HepG2 (cell line): ENCODE measurements at regions not wholly inside any gene's neighbourhood (a gene's known extent, or its start where the extent isn't known, plus 50 kb on each side); places are given as distances from the start of the nearest gene placed in this dataset.

ENCODE experiments used
- EED ChIP-seq: sonication (generic); formaldehyde crosslinking; IDR thresholded peaks from 2 replicates; pipeline ENCODE4 v1.5.0; 2020; ENCODE audit warnings: mild to moderate bottlenecking, missing genetic modification reagents
- EP300 ChIP-seq, 3 experiments: sonication (generic) in 1 of 3; formaldehyde crosslinking in 1 of 3; IDR thresholded peaks; 2 replicates each; pipeline versions ENCODE4 v1.5.1 to v1.6.1; 2011 to 2020; ENCODE audit warnings: low read depth in 2 of 3, low read length in 2 of 3, borderline replicate concordance in 1 of 3, improper control_type of control experiment in 1 of 3, mild to moderate bottlenecking in 1 of 3, missing genetic modification reagents in 1 of 3, moderate library complexity in 1 of 3
- FOXJ3 ChIP-seq: sonication (generic); formaldehyde crosslinking; IDR thresholded peaks from 2 replicates; pipeline ENCODE4 v1.4.0; 2020; ENCODE audit warnings: missing genetic modification reagents, mild to moderate bottlenecking, borderline replicate concordance
- FOXM1 ChIP-seq: sonication (generic); formaldehyde crosslinking; IDR thresholded peaks from 2 replicates; pipeline ENCODE4 v1.5.0; 2020; ENCODE audit warnings: missing genetic modification reagents
- HOXD1 ChIP-seq: sonication (generic); formaldehyde crosslinking; IDR thresholded peaks from 2 replicates; pipeline ENCODE4 v1.5.0; 2020; ENCODE audit warnings: missing genetic modification reagents
- IKZF4 ChIP-seq: sonication (generic); formaldehyde crosslinking; IDR thresholded peaks from 2 replicates; pipeline ENCODE4 v1.5.1; 2020; ENCODE audit warnings: borderline replicate concordance, mild to moderate bottlenecking, low read depth, missing genetic modification reagents; ENCODE audit errors: not compliant biosample characterization
- NR2F1 ChIP-seq, 2 experiments: fragments of 450-650 bp in 1 of 2; formaldehyde crosslinking in 1 of 2; IDR thresholded peaks; 2 replicates each; pipeline versions ENCODE4 v1.5.0 to v1.6.1; 2016 to 2020; ENCODE audit warnings: mild to moderate bottlenecking in 1 of 2, missing compliant biosample characterization in 1 of 2, missing genetic modification reagents in 1 of 2, moderate library complexity in 1 of 2
- ZBTB33 ChIP-seq: sonication (generic); formaldehyde crosslinking; IDR thresholded peaks from 2 replicates; pipeline ENCODE4 v1.4.0; 2020; ENCODE audit warnings: missing genetic modification reagents
- ZSCAN30 ChIP-seq: sonication (generic); formaldehyde crosslinking; IDR thresholded peaks from 2 replicates; pipeline ENCODE4 v1.5.0; 2020; ENCODE audit warnings: mild to moderate bottlenecking, missing genetic modification reagents

GRCh38 chr7:119515962-119516361 lies 757.0 kb upstream of the KCND2 start:
- TF ChIP-seq ZBTB33 (no peak), EED (no peak), HOXD1 (CRISPR knock-in tag) (no peak), ZSCAN30 (CRISPR knock-in tag) (no peak), EP300 (IDR thresholded peaks at IDR 0.05; ENCODE audit: low read depth in 2 of 2, low read length in 2 of 2) (no peak), EP300 (CRISPR knock-in tag; IDR thresholded peaks at IDR 0.05; ENCODE audit: borderline replicate concordance) (no peak), FOXM1 (CRISPR knock-in tag) (no peak), NR2F1 (CRISPR knock-in tag; IDR thresholded peaks at IDR 0.05) (no peak), IKZF4 (CRISPR knock-in tag) (no peak), FOXJ3 (no peak)
